Fibroblast of the aortic adventitia (primary cell): ENCODE measurements at regions not wholly inside any gene's neighbourhood (a gene's known extent, or its start where the extent isn't known, plus 50 kb on each side); places are given as distances from the start of the nearest gene placed in this dataset.

Experiments
- DNase-seq: peaks from one replicate; pipeline ENCODE4 v3.0.0-alpha.2; 2010; ENCODE audit warnings: low read depth
- H3K4me3 ChIP-seq: 2 replicates; pipeline ENCODE4 v1.5.1; 2011; ENCODE audit warnings: low read depth, mild to moderate bottlenecking, control low read depth, low read length, moderate library complexity
- TF ChIP-seq, protein P1 (sequence below): IDR thresholded peaks from 2 replicates; pipeline ENCODE4 v1.5.1; 2011; ENCODE audit warnings: mild to moderate bottlenecking, low read length, control low read depth, inconsistent platforms; ENCODE audit not compliant: insufficient read depth

DNA sequence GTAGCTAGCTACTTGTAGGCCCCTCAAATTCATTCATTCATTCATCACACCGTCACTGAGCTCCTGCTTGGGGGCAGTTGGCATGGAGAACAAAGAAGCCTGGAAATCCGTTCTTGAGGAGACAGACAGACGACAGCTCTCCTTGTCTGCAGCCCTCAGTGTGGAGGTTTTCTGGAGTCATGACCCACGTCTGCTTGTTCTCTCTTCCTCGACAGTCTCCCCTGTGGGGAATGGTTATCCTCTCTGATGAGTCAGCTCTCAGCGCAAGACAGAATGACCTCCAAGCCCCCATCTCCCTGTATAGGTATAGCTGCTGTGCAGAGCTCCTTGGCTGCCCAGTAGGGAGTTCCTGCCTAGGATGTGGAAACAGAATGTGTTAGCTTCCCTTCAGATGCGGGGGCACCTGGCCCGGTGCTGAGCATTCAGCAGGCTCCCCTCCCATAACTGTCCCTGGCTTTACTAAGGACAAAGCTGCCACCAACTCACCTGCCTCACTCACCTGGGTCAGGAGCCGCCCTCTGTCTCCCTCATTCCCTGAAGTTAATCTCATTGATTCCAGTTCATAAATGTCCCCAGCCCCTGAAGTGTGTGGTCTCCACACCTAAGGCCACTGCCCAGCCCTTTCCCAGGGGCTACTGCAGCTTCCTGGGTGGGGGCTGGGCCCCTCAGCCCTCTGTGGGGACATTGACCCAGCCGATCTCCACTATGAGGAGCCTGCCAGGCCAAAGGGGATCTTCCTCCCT is 124.7 kb downstream of the ACKR3 start:
- TF ChIP-seq, protein P1, sequence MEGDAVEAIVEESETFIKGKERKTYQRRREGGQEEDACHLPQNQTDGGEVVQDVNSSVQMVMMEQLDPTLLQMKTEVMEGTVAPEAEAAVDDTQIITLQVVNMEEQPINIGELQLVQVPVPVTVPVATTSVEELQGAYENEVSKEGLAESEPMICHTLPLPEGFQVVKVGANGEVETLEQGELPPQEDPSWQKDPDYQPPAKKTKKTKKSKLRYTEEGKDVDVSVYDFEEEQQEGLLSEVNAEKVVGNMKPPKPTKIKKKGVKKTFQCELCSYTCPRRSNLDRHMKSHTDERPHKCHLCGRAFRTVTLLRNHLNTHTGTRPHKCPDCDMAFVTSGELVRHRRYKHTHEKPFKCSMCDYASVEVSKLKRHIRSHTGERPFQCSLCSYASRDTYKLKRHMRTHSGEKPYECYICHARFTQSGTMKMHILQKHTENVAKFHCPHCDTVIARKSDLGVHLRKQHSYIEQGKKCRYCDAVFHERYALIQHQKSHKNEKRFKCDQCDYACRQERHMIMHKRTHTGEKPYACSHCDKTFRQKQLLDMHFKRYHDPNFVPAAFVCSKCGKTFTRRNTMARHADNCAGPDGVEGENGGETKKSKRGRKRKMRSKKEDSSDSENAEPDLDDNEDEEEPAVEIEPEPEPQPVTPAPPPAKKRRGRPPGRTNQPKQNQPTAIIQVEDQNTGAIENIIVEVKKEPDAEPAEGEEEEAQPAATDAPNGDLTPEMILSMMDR = no peak
- DNase-seq = no peak
- H3K4me3 ChIP-seq = no peak overlapping the region

- H3K4me3 ChIP-seq = no peak overlapping the region
- DNase-seq = no peak
- TF ChIP-seq, protein P1 = no peak
Observed at GRCh38 chr2:236696834-236697233, 127.2 kb downstream of the ACKR3 start.

DNA sequence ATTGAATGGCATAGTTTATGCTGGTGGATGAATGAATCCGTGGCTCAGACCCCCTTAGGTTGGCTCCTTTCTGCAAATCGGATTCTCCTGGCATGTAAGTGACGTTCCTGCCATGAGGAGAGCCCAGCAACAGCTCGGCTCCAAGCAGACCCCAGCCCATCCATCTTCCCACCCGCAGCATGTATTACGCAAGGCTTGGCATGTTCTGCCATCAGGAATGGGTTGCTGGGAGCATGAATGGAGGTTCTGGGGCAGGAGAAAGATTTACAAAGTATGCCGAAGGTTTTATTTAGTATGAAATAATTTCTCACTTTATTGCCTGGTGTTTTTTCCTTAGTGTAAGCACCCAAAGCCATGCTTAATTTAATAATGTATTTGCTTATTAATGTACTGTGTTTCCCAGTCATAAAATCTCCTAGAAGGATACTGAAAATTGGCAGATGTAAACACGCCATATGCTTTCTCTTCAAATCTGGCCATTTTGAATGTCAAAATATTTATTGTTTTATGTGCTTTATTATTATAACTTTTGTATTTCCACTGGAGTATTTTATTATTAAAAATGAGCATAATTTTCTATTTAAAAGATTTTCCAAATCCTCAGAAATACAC is 128.5 kb downstream of the ACKR3 start:
- H3K4me3 ChIP-seq = no peak overlapping the region
- DNase-seq = no peak
- TF ChIP-seq, protein P1 = no peak

- DNase-seq = no peak
- H3K4me3 ChIP-seq = no peak overlapping the region
- TF ChIP-seq, protein P1 = no peak
Observed at GRCh38 chr2:236700703-236701102, 131.1 kb downstream of the ACKR3 start.

DNA sequence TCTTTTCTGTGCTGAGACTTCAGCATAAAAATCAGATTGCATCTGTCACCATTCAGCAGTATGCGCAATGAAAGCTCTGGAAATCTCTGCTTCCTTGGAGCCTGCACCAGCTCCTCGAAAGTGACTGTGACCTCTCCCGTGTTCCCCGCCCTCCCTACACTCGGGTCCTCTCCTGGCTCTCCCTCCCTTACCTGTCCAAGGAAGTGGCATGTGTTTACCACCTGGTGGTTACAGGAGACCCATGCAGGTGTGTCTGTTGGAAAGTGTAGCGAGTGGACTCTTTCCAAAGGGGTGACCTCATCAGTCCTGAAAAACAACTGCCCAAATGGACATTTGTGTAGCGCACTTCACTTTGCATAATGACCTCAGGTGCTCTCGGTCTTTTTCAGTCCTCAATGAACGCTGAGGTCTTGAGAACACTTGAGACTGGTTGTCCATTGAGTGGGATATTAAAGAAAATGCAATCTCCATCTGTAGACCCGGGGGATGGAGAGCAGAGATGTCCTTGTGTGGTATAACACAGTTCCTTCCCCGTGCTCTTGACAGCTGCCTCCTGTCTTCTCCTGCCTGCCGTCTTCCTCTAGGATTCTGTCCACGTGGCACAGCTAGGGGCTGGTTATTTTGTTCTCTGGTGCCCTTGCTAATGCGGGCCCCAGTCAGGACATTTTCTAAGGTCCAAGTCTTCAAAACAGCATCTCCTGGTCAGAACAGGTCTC is 133.2 kb downstream of the ACKR3 start:
- TF ChIP-seq, protein P1 = no peak
- no peak for DNase-seq

GRCh38 chr2:236703373-236703709 is 133.7 kb downstream of the ACKR3 start:
- DNase-seq = no peak
- H3K4me3 ChIP-seq = no peak overlapping the region
- TF ChIP-seq, protein P1 = no peak

More for the DNA sequence above, 133.2 kb downstream of the ACKR3 start:
- no peak overlapping the region for H3K4me3 ChIP-seq
